ENCODE measurements at regions not wholly inside any gene's neighbourhood (a gene's known extent, or its start where the extent isn't known, plus 50 kb on each side); places are given as distances from the start of the nearest gene placed in this dataset.

DNA sequence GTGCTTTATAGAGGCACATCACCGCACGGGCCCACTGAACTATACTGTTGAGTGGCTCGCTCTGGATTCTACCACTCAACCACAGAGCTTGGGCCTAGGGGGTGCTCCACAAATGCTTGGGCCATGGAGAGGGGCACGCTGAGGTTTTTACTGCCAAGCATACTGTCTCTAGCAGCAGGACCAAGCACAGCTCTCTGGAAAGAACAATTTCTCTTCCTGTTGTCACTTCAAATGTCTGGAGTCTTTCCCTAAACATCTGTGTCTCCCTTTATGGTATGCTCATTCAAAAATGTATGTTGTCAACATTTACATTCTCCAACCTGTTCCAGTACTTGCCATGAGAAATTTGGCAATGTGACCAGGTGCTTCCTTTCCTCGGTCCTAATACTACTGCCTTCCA is 114.7 kb upstream of the TPM1 start:
- H3K4me3 ChIP-seq (replicated peaks; ENCODE audit: insufficient read depth, low read length), result no peak overlapping the region
- DNase-seq (ENCODE audit: low read depth in 1 of 2, low spot score in 1 of 2), result no peak
- no peaks in the 10 kb centered on the region for H3K27me3 ChIP-seq (ENCODE audit: insufficient read depth, poor library complexity, severe bottlenecking)
- no peak overlapping the region for H3K27ac ChIP-seq (replicated peaks)
- TF ChIP-seq SPI1 (IDR thresholded peaks at IDR 0.05; ENCODE audit: borderline replicate concordance, low read depth) (no peak), GABPA (IDR thresholded peaks at IDR 0.05; ENCODE audit: low read depth) (no peak), POLR2AphosphoS5 (IDR thresholded peaks at IDR 0.05; ENCODE audit: low read depth) (no peak)
- TF ChIP-seq, protein P1, sequence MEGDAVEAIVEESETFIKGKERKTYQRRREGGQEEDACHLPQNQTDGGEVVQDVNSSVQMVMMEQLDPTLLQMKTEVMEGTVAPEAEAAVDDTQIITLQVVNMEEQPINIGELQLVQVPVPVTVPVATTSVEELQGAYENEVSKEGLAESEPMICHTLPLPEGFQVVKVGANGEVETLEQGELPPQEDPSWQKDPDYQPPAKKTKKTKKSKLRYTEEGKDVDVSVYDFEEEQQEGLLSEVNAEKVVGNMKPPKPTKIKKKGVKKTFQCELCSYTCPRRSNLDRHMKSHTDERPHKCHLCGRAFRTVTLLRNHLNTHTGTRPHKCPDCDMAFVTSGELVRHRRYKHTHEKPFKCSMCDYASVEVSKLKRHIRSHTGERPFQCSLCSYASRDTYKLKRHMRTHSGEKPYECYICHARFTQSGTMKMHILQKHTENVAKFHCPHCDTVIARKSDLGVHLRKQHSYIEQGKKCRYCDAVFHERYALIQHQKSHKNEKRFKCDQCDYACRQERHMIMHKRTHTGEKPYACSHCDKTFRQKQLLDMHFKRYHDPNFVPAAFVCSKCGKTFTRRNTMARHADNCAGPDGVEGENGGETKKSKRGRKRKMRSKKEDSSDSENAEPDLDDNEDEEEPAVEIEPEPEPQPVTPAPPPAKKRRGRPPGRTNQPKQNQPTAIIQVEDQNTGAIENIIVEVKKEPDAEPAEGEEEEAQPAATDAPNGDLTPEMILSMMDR (IDR thresholded peaks at IDR 0.05; ENCODE audit: insufficient read depth, low read length), result no peak
- TF ChIP-seq, protein P2, sequence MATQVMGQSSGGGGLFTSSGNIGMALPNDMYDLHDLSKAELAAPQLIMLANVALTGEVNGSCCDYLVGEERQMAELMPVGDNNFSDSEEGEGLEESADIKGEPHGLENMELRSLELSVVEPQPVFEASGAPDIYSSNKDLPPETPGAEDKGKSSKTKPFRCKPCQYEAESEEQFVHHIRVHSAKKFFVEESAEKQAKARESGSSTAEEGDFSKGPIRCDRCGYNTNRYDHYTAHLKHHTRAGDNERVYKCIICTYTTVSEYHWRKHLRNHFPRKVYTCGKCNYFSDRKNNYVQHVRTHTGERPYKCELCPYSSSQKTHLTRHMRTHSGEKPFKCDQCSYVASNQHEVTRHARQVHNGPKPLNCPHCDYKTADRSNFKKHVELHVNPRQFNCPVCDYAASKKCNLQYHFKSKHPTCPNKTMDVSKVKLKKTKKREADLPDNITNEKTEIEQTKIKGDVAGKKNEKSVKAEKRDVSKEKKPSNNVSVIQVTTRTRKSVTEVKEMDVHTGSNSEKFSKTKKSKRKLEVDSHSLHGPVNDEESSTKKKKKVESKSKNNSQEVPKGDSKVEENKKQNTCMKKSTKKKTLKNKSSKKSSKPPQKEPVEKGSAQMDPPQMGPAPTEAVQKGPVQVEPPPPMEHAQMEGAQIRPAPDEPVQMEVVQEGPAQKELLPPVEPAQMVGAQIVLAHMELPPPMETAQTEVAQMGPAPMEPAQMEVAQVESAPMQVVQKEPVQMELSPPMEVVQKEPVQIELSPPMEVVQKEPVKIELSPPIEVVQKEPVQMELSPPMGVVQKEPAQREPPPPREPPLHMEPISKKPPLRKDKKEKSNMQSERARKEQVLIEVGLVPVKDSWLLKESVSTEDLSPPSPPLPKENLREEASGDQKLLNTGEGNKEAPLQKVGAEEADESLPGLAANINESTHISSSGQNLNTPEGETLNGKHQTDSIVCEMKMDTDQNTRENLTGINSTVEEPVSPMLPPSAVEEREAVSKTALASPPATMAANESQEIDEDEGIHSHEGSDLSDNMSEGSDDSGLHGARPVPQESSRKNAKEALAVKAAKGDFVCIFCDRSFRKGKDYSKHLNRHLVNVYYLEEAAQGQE (IDR thresholded peaks at IDR 0.05; ENCODE audit: insufficient replicate concordance, low read depth), result no peak

DNA sequence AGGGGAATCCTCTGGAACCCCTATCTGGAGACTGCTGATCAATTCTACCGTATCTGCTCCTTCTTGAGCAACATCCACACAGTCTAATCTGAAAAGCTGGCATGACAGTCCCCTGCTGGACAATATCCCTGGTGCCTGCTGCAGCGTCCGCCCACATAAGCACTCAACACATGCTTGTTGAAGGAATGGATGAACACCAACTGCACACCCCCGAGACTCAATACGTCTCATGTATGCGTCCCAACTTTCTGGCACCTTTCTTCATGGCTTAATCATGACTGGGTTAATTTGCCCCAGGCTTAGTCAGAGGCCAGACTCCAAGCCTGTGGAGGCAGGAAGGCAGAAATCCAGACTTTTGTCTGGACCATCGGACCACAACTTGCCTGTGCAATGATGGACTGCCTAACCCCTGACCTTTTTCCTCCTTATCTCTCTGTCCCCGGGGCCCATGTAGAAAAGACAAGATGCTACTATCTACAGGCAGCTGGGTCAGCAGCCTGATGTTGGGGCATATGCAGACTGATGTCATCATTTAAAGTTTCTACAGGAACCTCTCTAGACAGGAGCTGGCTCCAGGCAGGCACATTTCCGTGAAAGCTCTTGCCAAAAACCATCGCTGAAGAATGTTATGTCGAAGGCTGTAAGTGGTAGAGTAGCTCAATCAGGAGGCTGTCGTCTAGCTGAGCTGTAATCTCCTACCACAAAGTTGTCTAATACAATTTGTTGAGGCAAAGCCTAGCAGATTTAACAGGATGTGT is 114.1 kb upstream of the TPM1 start:
- H3K27me3 ChIP-seq (ENCODE audit: insufficient read depth, poor library complexity, severe bottlenecking), result no peaks in the 10 kb centered on the region
- H3K4me3 ChIP-seq (replicated peaks; ENCODE audit: insufficient read depth, low read length), result no peak overlapping the region
- DNase-seq (ENCODE audit: low read depth in 1 of 2, low spot score in 1 of 2), result no peak
- no peak overlapping the region for H3K27ac ChIP-seq (replicated peaks)
- TF ChIP-seq POLR2AphosphoS5 (IDR thresholded peaks at IDR 0.05; ENCODE audit: low read depth) (no peak), SPI1 (IDR thresholded peaks at IDR 0.05; ENCODE audit: borderline replicate concordance, low read depth) (no peak), GABPA (IDR thresholded peaks at IDR 0.05; ENCODE audit: low read depth) (no peak)
- TF ChIP-seq, protein P2 (IDR thresholded peaks at IDR 0.05; ENCODE audit: insufficient replicate concordance, low read depth), result no peak
- TF ChIP-seq, protein P1 (IDR thresholded peaks at IDR 0.05; ENCODE audit: insufficient read depth, low read length), result no peak

DNA sequence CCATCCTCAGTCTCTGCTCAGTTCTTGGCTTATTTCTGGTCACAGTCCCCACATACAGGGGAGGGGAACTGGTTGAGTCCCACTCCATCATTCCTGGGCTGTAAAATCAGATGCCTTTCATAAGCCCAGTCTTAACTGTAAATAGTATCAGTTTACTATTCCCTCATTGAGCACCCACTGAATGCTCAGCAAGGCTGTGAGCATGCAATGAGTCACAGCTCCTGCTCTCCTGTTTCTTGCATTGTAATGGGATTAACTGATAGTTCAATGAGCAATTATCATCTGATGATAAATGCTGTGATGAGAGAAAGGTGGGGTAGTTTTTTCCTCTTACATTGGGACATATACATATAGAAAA is 113.6 kb upstream of the TPM1 start:
- DNase-seq (ENCODE audit: low read depth in 1 of 2, low spot score in 1 of 2), result no peak
- TF ChIP-seq SPI1 (IDR thresholded peaks at IDR 0.05; ENCODE audit: borderline replicate concordance, low read depth) (no peak), POLR2AphosphoS5 (IDR thresholded peaks at IDR 0.05; ENCODE audit: low read depth) (no peak), GABPA (IDR thresholded peaks at IDR 0.05; ENCODE audit: low read depth) (no peak)
- TF ChIP-seq, protein P2 (IDR thresholded peaks at IDR 0.05; ENCODE audit: insufficient replicate concordance, low read depth), result no peak
- TF ChIP-seq, protein P1 (IDR thresholded peaks at IDR 0.05; ENCODE audit: insufficient read depth, low read length), result no peak
- no peak overlapping the region for H3K27ac ChIP-seq (replicated peaks)
- no peak overlapping the region for H3K4me3 ChIP-seq (replicated peaks; ENCODE audit: insufficient read depth, low read length)
- no peaks in the 10 kb centered on the region for H3K27me3 ChIP-seq (ENCODE audit: insufficient read depth, poor library complexity, severe bottlenecking)
